A549 (cell line): ENCODE measurements at regions not wholly inside any gene's neighbourhood (a gene's known extent, or its start where the extent isn't known, plus 50 kb on each side); places are given as distances from the start of the nearest gene placed in this dataset.

Experiments used
- ATAC-seq, 2 experiments: fragments of 200-7000 bp in 1 of 2; fragments of >200 bp in 1 of 2; cut with Nextera tagmentation in 1 of 2; cut with Tn5 transposase in 1 of 2; 3 replicates each; pipeline versions ENCODE4 v1.8.0 to v1.9.1; 2018 to 2020; ENCODE audit warnings: mild to moderate bottlenecking in 1 of 2, moderate library complexity in 1 of 2
- CTCF ChIA-PET: fragments of 300-600 bp; sonication (Branson Sonifier 250); formaldehyde crosslinking; extraction: SDS; loops from one replicate; lab custom pipeline; 2021; ENCODE audit warnings: antibody characterized with exemption, inconsistent platforms; lab: Yijun Ruan, JAX
- POLR2A ChIA-PET: fragments of 350-600 bp; formaldehyde crosslinking; extraction: SDS; loops from one replicate; lab custom pipeline; 2021; ENCODE audit warnings: antibody characterized with exemption, inconsistent platforms; lab: Yijun Ruan, JAX
- DNase-seq, 2 experiments: peaks; one replicate each; pipeline versions ENCODE4 v3.0.0 to v3.0.0-alpha.2; 2011 to 2016; ENCODE audit warnings: low read depth in 1 of 2, low spot score in 1 of 2
- FAIRE-seq: peaks from 2 replicates; lab custom pipeline; 2011; peaks lifted over from hg19 to GRCh38; lab: Jason Lieb, UNC
- H3K27ac ChIP-seq, 2 experiments: fragments of >200 bp; sonication (Bioruptor Twin); formaldehyde crosslinking; 3 replicates each; pipeline ENCODE4 v1.5.1; 2016 to 2017
- H3K4me1 ChIP-seq: fragments of >200 bp; sonication (Bioruptor Twin); formaldehyde crosslinking; 3 replicates; pipeline ENCODE4 v1.6.1; 2016
- H3K4me2 ChIP-seq: fragments of >200 bp; sonication (Bioruptor Twin); formaldehyde crosslinking; 3 replicates; pipeline ENCODE4 v1.6.1; 2016
- H3K4me3 ChIP-seq: fragments of >200 bp; sonication (Bioruptor Twin); formaldehyde crosslinking; 3 replicates; pipeline ENCODE4 v1.5.1; 2016
- H3K9me3 ChIP-seq: fragments of >200 bp; sonication (Bioruptor Twin); formaldehyde crosslinking; 3 replicates; pipeline ENCODE4 v1.6.1; 2016
- CBX8 ChIP-seq: fragments of 200-600 bp; sonication (generic); IDR thresholded peaks from 2 replicates; pipeline ENCODE4 v1.6.1; 2016
- CHD2 ChIP-seq: fragments of 150-350 bp; IDR thresholded peaks from 2 replicates; pipeline ENCODE4 v1.6.1; 2014; ENCODE audit warnings: low read length; ENCODE audit not compliant: partially characterized antibody
- CHD4 ChIP-seq: fragments of 200-600 bp; sonication (generic); IDR thresholded peaks from 2 replicates; pipeline ENCODE4 v1.6.1; 2016; ENCODE audit warnings: antibody characterized with exemption, mild to moderate bottlenecking, borderline replicate concordance
- EHF ChIP-seq: fragments of 250-450 bp; sonication (Bioruptor Pico); IDR thresholded peaks from 2 replicates; pipeline ENCODE4 v1.5.0; 2020; ENCODE audit warnings: mild to moderate bottlenecking
- EP300 ChIP-seq, 2 experiments: fragments of >200 bp; sonication (Bioruptor Twin); formaldehyde crosslinking; IDR thresholded peaks; 2 replicates in 1 of 2; 3 replicates in 1 of 2; pipeline ENCODE4 v1.6.1; 2016 to 2017
- FOSB ChIP-seq: fragments of 250-450 bp; sonication (Bioruptor Pico); IDR thresholded peaks from 2 replicates; pipeline ENCODE4 v1.5.0; 2020; ENCODE audit warnings: mild to moderate bottlenecking, moderate library complexity
- HDAC2 ChIP-seq: fragments of 200-600 bp; sonication (generic); IDR thresholded peaks from 2 replicates; pipeline ENCODE4 v1.6.1; 2016
- HOXB13 ChIP-seq: fragments of 250-450 bp; sonication (Bioruptor Pico); IDR thresholded peaks from 2 replicates; pipeline ENCODE4 v1.5.0; 2020; ENCODE audit warnings: low read depth, mild to moderate bottlenecking, moderate library complexity
- HOXB5 ChIP-seq: fragments of 250-450 bp; sonication (Bioruptor Pico); IDR thresholded peaks from 2 replicates; pipeline ENCODE4 v1.5.0; 2020; ENCODE audit warnings: mild to moderate bottlenecking, moderate library complexity
- JUN ChIP-seq, 2 experiments: fragments of >200 bp; sonication (Bioruptor Twin); formaldehyde crosslinking; IDR thresholded peaks; 2 replicates in 1 of 2; 3 replicates in 1 of 2; pipeline ENCODE4 v1.6.1; 2016 to 2017
- KDM1A ChIP-seq: fragments of 200-600 bp; sonication (generic); IDR thresholded peaks from 2 replicates; pipeline ENCODE4 v1.6.1; 2016; ENCODE audit warnings: low read depth, mild to moderate bottlenecking
- MYC ChIP-seq: IDR thresholded peaks from 2 replicates; pipeline ENCODE4 v1.6.1; 2012; ENCODE audit warnings: mild to moderate bottlenecking, inconsistent platforms, low read length, improper control_type of control experiment, borderline replicate concordance
- NPAS2 ChIP-seq: fragments of 250-450 bp; sonication (Bioruptor Pico); IDR thresholded peaks from 2 replicates; pipeline ENCODE4 v1.8.0; 2022; ENCODE audit warnings: mild to moderate bottlenecking, moderate library complexity, borderline replicate concordance
- NR3C1 ChIP-seq: fragments of >200 bp; sonication (Bioruptor Twin); formaldehyde crosslinking; IDR thresholded peaks from 3 replicates; pipeline ENCODE4 v1.6.1; 2017
- POLR2AphosphoS2 ChIP-seq: conservative IDR thresholded peaks from 2 replicates; pipeline ENCODE4 v1.6.1; 2012; ENCODE audit warnings: low read length, improper control_type of control experiment, inconsistent platforms
- RAD21 ChIP-seq, 2 experiments: fragments of >200 bp in 1 of 2; sonication (Bioruptor Twin) in 1 of 2; formaldehyde crosslinking in 1 of 2; IDR thresholded peaks in 1 of 2; conservative IDR thresholded peaks in 1 of 2; 2 replicates in 1 of 2; 3 replicates in 1 of 2; pipeline ENCODE4 v1.6.1; 2012 to 2018; ENCODE audit warnings: inconsistent platforms in 1 of 2
- RARB ChIP-seq: fragments of 250-450 bp; sonication (Bioruptor Pico); IDR thresholded peaks from 2 replicates; pipeline ENCODE4 v1.8.0; 2021; ENCODE audit warnings: mild to moderate bottlenecking, moderate library complexity
- RCOR1 ChIP-seq: fragments of 150-350 bp; IDR thresholded peaks from 2 replicates; pipeline ENCODE4 v1.6.1; 2014; ENCODE audit warnings: antibody characterized with exemption, low read length, low read depth
- SREBF2 ChIP-seq: fragments of 450-650 bp; IDR thresholded peaks from 2 replicates; pipeline ENCODE4 v1.6.1; 2014; ENCODE audit warnings: mild to moderate bottlenecking, moderate library complexity
- ZC3H11A ChIP-seq: fragments of 450-650 bp; IDR thresholded peaks from 2 replicates; pipeline ENCODE4 v1.6.1; 2014; ENCODE audit warnings: antibody characterized with exemption, mild to moderate bottlenecking
- ZNF302 ChIP-seq: fragments of 250-450 bp; sonication (Bioruptor Pico); IDR thresholded peaks from 2 replicates; pipeline ENCODE4 v1.9.0; 2021; ENCODE audit warnings: inconsistent platforms, mild to moderate bottlenecking, moderate library complexity
- WGBS: methylation state at CpG from one replicate; pipeline ENCODE4 v1.1.6; 2017; ENCODE audit errors: missing lambda C conversion rate; 5-methylcytosine and 5-hydroxymethylcytosine counted together
- TF ChIP-seq, protein P1 (sequence below): IDR thresholded peaks from 2 replicates; pipeline ENCODE4 v1.6.1; 2012
- TF ChIP-seq, protein P2 (sequence below): fragments of >200 bp; sonication (Bioruptor Twin); formaldehyde crosslinking; IDR thresholded peaks from 3 replicates; pipeline ENCODE4 v1.5.1; 2016
- TF ChIP-seq, protein P3 (sequence below): IDR thresholded peaks from 2 replicates; pipeline ENCODE4 v1.6.1; 2012
- TF ChIP-seq, protein P4 (sequence below): fragments of 250-450 bp; sonication (Bioruptor Pico); IDR thresholded peaks from 2 replicates; pipeline ENCODE4 v1.5.0; 2020; ENCODE audit warnings: low read depth, mild to moderate bottlenecking, moderate library complexity
- TF ChIP-seq, protein P5 (sequence below): fragments of 250-450 bp; sonication (Bioruptor Pico); IDR thresholded peaks from 2 replicates; pipeline ENCODE4 v1.5.0; 2021; ENCODE audit warnings: mild to moderate bottlenecking, moderate library complexity, borderline replicate concordance
- TF ChIP-seq, protein P6 (sequence below): fragments of 150-350 bp; IDR thresholded peaks from 2 replicates; pipeline ENCODE4 v1.6.1; 2014; ENCODE audit warnings: low read depth, mild to moderate bottlenecking, low read length

DNA sequence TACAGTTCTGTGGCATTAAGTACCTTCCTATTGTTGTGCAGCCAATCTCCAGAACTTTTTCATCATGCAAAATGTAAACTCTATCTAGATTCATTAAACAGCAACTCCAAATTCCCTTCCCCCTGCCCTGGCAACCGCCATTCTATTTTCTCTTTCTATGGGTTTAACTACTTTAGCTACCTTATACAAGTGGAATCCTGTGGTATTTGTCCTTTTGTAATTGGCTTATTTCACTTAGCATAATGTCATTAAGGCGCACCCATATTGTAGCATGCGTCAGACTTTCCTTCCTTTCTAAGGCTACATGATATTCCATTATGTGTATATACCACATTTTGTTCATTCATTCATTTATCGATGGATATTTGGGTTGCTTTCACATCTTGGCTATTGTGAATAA, 142.4 kb downstream of the CAAP1 start:
- Histone ChIP-seq H3K9me3 (no peaks in the 10 kb centered on the region), H3K4me3 (no peak overlapping the region), H3K4me2 (no peak overlapping the region), H3K4me1 (peaks cover 8% of the 10 kb centered on the region; the same call in 2 of the 3 replicates), H3K27ac (no peak overlapping the region)
- 87% methylated on average over 4 of the region's 4 CpGs for WGBS
- FAIRE-seq: no peak
- TF ChIP-seq HOXB5 (no peak), CHD4 (no peak), MYC (no peak), POLR2AphosphoS2 (no peak), RCOR1 (no peak), EP300 (IDR thresholded peaks at IDR 0.05) (no peak), CBX8 (no peak), NR3C1 (no peak)
- TF ChIP-seq, protein P1, sequence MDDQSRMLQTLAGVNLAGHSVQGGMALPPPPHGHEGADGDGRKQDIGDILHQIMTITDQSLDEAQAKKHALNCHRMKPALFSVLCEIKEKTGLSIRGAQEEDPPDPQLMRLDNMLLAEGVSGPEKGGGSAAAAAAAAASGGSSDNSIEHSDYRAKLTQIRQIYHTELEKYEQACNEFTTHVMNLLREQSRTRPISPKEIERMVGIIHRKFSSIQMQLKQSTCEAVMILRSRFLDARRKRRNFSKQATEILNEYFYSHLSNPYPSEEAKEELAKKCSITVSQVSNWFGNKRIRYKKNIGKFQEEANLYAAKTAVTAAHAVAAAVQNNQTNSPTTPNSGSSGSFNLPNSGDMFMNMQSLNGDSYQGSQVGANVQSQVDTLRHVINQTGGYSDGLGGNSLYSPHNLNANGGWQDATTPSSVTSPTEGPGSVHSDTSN: no peak
- TF ChIP-seq, protein P2, sequence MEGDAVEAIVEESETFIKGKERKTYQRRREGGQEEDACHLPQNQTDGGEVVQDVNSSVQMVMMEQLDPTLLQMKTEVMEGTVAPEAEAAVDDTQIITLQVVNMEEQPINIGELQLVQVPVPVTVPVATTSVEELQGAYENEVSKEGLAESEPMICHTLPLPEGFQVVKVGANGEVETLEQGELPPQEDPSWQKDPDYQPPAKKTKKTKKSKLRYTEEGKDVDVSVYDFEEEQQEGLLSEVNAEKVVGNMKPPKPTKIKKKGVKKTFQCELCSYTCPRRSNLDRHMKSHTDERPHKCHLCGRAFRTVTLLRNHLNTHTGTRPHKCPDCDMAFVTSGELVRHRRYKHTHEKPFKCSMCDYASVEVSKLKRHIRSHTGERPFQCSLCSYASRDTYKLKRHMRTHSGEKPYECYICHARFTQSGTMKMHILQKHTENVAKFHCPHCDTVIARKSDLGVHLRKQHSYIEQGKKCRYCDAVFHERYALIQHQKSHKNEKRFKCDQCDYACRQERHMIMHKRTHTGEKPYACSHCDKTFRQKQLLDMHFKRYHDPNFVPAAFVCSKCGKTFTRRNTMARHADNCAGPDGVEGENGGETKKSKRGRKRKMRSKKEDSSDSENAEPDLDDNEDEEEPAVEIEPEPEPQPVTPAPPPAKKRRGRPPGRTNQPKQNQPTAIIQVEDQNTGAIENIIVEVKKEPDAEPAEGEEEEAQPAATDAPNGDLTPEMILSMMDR: no peak
- no peak for ATAC-seq
- no peak for DNase-seq
- POLR2A ChIA-PET: no interaction called here
- CTCF ChIA-PET: interaction anchor here (1.0 to 1.6 kb wide), 3 partner anchors 9 to 226 kb away, joined by 3 to 5 read pairs (median 3); no protein-coding TSS in a partner anchor

DNA sequence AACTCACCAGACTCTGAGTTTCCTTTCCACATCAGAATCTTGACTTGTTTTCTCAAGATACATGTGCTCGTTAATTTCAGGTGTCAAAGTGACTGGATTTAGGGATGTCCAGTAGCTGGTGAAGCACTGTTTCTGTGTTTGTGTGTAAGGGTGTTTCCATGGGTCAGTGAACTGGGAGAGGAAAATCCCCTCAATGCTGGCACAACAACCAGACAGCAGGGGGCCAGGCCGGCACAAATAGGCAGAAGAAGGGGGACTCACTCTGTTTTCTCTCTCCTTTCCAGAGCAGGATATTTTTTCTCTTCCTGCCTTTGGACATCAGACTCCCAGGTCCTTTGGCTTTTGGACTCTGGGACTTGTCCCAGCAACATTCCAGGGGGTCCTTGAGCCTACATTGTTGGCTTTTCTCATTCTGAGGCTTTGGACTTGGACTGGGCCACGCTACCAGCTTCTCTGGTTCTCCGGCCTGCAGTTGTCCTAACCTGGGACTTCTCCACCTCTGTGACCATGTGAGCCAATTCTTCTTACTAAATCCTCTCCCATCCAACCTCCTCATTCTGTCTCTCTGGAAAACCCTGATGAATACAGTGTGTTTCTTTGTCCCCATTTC, 144.0 kb downstream of the CAAP1 start:
- FAIRE-seq (no peak), DNase-seq (no peak), ATAC-seq (no peak)
- ChIA-PET CTCF (interaction anchor here (0.6 to 1.6 kb wide), 2 partner anchors 14 to 313 kb away, joined by 3 read pairs; no protein-coding TSS in a partner anchor), POLR2A (no interaction called here)
- TF ChIP-seq CHD2: no peak
- no peak for TF ChIP-seq NR3C1
- WGBS: 70% methylated on average over 4 of the region's 4 CpGs
- Histone ChIP-seq H3K9me3 (no peaks in the 10 kb centered on the region), H3K4me2 (no peak overlapping the region), H3K4me3 (no peak overlapping the region), H3K4me1 (peaks cover 8% of the 10 kb centered on the region; the same call in 2 of the 3 replicates), H3K27ac (no peak overlapping the region)

DNA sequence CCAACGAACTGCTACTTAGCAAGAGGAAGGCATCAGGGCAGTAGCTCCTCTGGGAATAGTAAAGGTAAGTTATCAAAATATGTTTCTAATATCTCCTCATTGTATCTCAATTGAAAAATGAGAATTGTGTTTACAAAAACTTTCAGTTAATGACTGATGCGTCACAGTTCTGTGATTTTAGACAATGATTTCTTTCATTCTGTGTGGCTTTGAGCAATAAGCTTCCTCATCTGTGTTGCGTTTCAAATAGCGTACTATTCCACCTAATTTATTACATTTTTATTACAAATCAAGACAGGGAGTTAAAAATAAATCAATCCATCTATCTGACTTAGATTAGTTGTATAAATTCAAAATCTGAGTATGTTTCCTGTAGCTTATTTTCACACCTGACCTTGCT, 145.0 kb downstream of the CAAP1 start:
- CTCF ChIA-PET: interaction anchor here (0.7 to 1.0 kb wide), 2 partner anchors 24 to 229 kb away, joined by 3 read pairs; no protein-coding TSS in a partner anchor
- ATAC-seq: no peak

More for the DNA sequence above, 145.0 kb downstream of the CAAP1 start:
- Histone ChIP-seq H3K27ac (no peak overlapping the region), H3K4me1 (peaks cover 8% of the 10 kb centered on the region; the same call in 2 of the 3 replicates), H3K9me3 (no peaks in the 10 kb centered on the region), H3K4me3 (no peak overlapping the region), H3K4me2 (no peak overlapping the region)
- FAIRE-seq (no peak), DNase-seq (no peak)
- TF ChIP-seq RAD21 (conservative IDR thresholded peaks at IDR 0.05 in 1 of 2, IDR thresholded peaks at IDR 0.05 in 1 of 2): no peak
- no peak for TF ChIP-seq HOXB13 (CRISPR knock-in tag)
- TF ChIP-seq KDM1A: no peak
- no peak for TF ChIP-seq CHD4
- TF ChIP-seq, protein P3, sequence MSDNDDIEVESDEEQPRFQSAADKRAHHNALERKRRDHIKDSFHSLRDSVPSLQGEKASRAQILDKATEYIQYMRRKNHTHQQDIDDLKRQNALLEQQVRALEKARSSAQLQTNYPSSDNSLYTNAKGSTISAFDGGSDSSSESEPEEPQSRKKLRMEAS: no peak
- TF ChIP-seq, protein P4, sequence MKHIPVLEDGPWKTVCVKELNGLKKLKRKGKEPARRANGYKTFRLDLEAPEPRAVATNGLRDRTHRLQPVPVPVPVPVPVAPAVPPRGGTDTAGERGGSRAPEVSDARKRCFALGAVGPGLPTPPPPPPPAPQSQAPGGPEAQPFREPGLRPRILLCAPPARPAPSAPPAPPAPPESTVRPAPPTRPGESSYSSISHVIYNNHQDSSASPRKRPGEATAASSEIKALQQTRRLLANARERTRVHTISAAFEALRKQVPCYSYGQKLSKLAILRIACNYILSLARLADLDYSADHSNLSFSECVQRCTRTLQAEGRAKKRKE: no peak
- TF ChIP-seq ZC3H11A: no peak
- TF ChIP-seq JUN (IDR thresholded peaks at IDR 0.05): no peak
- TF ChIP-seq RARB (CRISPR knock-in tag): no peak
- TF ChIP-seq, protein P5, sequence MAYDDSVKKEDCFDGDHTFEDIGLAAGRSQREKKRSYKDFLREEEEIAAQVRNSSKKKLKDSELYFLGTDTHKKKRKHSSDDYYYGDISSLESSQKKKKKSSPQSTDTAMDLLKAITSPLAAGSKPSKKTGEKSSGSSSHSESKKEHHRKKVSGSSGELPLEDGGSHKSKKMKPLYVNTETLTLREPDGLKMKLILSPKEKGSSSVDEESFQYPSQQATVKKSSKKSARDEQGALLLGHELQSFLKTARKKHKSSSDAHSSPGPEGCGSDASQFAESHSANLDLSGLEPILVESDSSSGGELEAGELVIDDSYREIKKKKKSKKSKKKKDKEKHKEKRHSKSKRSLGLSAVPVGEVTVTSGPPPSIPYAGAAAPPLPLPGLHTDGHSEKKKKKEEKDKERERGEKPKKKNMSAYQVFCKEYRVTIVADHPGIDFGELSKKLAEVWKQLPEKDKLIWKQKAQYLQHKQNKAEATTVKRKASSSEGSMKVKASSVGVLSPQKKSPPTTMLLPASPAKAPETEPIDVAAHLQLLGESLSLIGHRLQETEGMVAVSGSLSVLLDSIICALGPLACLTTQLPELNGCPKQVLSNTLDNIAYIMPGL (CRISPR knock-in tag): no peak
- TF ChIP-seq EHF: no peak
- TF ChIP-seq EP300 (IDR thresholded peaks at IDR 0.05): no peak
- TF ChIP-seq ZNF302: no peak
- no peak for TF ChIP-seq FOSB (CRISPR knock-in tag)
- TF ChIP-seq SREBF2: no peak
- TF ChIP-seq HDAC2: no peak
- TF ChIP-seq, protein P6, sequence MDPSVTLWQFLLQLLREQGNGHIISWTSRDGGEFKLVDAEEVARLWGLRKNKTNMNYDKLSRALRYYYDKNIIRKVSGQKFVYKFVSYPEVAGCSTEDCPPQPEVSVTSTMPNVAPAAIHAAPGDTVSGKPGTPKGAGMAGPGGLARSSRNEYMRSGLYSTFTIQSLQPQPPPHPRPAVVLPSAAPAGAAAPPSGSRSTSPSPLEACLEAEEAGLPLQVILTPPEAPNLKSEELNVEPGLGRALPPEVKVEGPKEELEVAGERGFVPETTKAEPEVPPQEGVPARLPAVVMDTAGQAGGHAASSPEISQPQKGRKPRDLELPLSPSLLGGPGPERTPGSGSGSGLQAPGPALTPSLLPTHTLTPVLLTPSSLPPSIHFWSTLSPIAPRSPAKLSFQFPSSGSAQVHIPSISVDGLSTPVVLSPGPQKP: no peak
- TF ChIP-seq NPAS2: no peak
- POLR2A ChIA-PET: no interaction called here
- 82% methylated on average over 4 of the region's 4 CpGs for WGBS
